ENCODE measurements at regions not wholly inside any gene's neighbourhood (a gene's known extent, or its start where the extent isn't known, plus 50 kb on each side); places are given as distances from the start of the nearest gene placed in this dataset.

DNA sequence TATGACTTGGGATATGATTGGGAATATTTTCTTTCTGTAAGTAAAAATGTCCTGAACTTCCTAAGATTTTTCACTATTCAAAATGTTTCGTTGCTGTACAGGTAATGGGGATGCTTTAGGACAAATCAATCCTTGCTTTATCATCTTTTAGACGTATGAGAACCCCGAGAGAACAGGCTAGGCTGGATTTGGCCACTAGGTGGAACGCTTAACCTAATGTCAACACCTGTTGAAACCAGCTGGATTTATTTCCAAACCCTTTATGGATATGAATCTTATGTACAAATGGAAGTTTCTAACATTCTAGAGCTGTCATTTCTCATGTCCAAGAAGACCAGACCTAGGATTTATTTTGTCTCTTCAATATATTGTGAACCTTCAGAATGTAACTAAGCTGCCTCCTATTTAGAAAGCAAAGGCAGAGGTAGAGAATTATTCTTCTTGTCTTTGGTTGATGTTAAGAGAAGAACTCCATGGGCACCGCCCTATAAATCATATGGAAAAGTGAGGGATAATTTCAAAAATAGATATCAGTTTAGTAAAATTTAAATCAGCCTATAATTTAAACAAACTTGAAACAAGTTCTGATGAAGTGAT, 96.7 kb downstream of the PMAIP1 start:
- Histone ChIP-seq H3K4me1 (ENCODE audit: control insufficient read depth, insufficient read depth, low read length) (no peaks in the 10 kb centered on the region), H3K9ac (ENCODE audit: control insufficient read depth, insufficient read depth, low read length) (no peak overlapping the region), H2AFZ (ENCODE audit: control insufficient read depth, low read depth, low read length) (no peak overlapping the region), H3K4me2 (ENCODE audit: control insufficient read depth, insufficient read depth) (no peak overlapping the region), H3K27ac (ENCODE audit: control insufficient read depth, insufficient read depth) (no peak overlapping the region), H3K9me3 (replicated peaks; ENCODE audit: control insufficient read depth, insufficient read depth, low read length) (no peaks in the 10 kb centered on the region), H3K79me2 (ENCODE audit: control insufficient read depth, insufficient read depth, low read length) (no peaks in the 10 kb centered on the region), H3K4me3 (no peak overlapping the region), H3K27me3 (replicated peaks in 1 of 2; ENCODE audit: control insufficient read depth in 2 of 2, insufficient read depth in 2 of 2, low read length in 1 of 2) (no peaks in the 10 kb centered on the region), H4K20me1 (ENCODE audit: control insufficient read depth, insufficient read depth) (no peaks in the 10 kb centered on the region), H3K36me3 (ENCODE audit: control insufficient read depth in 2 of 2, insufficient read depth in 2 of 2, low read length in 1 of 2) (no peaks in the 10 kb centered on the region)
- in situ Hi-C loops (cut with MboI), result no loop called here
- ChIA-PET SMC1A (ENCODE audit: uncharacterized antibody, unreplicated experiment) (interaction anchor here (0.6 to 3.2 kb wide), 34 partner anchors 9 to 560 kb away, joined by 3 to 52 read pairs (median 4); no protein-coding TSS in a partner anchor), RAD21 (ENCODE audit: unreplicated experiment) (interaction anchor here (0.7 to 4.8 kb wide), 21 partner anchors 9 to 556 kb away, joined by 3 to 63 read pairs (median 5); no protein-coding TSS in a partner anchor), CTCF (interaction anchor here (0.5 to 12.8 kb wide), 49 partner anchors 9 to 560 kb away, joined by 3 to 235 read pairs (median 4); partner anchors contain the start of gene PMAIP1), POLR2A (no interaction called here)
- FAIRE-seq, result peak; percentile 80
- intact Hi-C loops (cut with micrococcal nuclease; ENCODE audit: unreplicated experiment), result loop anchor here (1.0 to 2.0 kb wide), 2 partner anchors 213 to 552 kb away; no protein-coding TSS in a partner anchor
- no peak for DNase-seq (ENCODE audit: low read depth, low spot score)
- BruUV-seq (replicated peaks), result no TSS peak
- WGBS (ENCODE audit: insufficient coverage, insufficient replicate concordance, low lambda C conversion rate, missing lambda C conversion rate), result 1% methylated on average over 5 of the region's 5 CpGs
- ATAC-seq, result peak; percentile 85
- TF ChIP-seq RAD21 (IDR thresholded peaks at IDR 0.05; ENCODE audit: insufficient read depth, low read depth, low read length) (peak; percentile 70), SMC3 (IDR thresholded peaks at IDR 0.05; ENCODE audit: borderline replicate concordance, low read length) (peak; percentile 71; the same call in 1 of the 2 replicates), RAD51 (IDR thresholded peaks at IDR 0.05) (no peak), CREM (IDR thresholded peaks at IDR 0.05; ENCODE audit: low read depth) (no peak)
- TF ChIP-seq, protein P1, sequence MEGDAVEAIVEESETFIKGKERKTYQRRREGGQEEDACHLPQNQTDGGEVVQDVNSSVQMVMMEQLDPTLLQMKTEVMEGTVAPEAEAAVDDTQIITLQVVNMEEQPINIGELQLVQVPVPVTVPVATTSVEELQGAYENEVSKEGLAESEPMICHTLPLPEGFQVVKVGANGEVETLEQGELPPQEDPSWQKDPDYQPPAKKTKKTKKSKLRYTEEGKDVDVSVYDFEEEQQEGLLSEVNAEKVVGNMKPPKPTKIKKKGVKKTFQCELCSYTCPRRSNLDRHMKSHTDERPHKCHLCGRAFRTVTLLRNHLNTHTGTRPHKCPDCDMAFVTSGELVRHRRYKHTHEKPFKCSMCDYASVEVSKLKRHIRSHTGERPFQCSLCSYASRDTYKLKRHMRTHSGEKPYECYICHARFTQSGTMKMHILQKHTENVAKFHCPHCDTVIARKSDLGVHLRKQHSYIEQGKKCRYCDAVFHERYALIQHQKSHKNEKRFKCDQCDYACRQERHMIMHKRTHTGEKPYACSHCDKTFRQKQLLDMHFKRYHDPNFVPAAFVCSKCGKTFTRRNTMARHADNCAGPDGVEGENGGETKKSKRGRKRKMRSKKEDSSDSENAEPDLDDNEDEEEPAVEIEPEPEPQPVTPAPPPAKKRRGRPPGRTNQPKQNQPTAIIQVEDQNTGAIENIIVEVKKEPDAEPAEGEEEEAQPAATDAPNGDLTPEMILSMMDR (IDR thresholded peaks at IDR 0.05 in 2 of 3, conservative IDR thresholded peaks at IDR 0.05 in 1 of 3; ENCODE audit: control insufficient read depth in 2 of 3, extremely low read depth in 1 of 3, insufficient read depth in 1 of 3, low read depth in 3 of 3, low read length in 3 of 3), result peak; percentile 74 to 79 (median 75)

Data from GM12878 (cell line).